ENCODE measurements at regions not wholly inside any gene's neighbourhood (a gene's known extent, or its start where the extent isn't known, plus 50 kb on each side); places are given as distances from the start of the nearest gene placed in this dataset.

DNA sequence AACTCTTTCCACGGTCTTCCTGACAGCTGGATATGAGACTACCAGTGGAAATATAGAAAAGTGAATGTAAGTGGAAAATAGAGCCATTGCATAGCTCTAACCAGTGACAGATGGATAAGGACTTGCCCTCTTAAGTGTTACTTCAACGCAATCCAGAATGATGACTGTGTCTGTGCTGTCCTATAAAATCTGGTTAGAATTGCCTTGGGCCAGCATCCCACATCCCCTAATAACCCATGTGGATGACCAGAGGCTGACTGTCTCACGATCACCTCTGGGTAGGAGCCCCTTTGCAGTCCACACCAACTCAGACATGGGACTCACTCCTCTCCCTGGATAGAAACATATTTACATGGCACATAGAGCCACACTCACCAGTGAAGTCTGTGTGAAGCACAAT, 186.6 kb downstream of the C1D start:
- TF ChIP-seq POLR2A (IDR thresholded peaks at IDR 0.05; ENCODE audit: low read depth, low read length) (no peak), FOS (IDR thresholded peaks at IDR 0.05; ENCODE audit: borderline replicate concordance, insufficient read depth, low read length) (no peak), POLR2AphosphoS5 (IDR thresholded peaks at IDR 0.05; ENCODE audit: insufficient read depth, low read depth, low read length) (no peak), EZH2 (IDR thresholded peaks at IDR 0.05; ENCODE audit: borderline replicate concordance, low read depth, low read length, severe bottlenecking) (no peak), JUN (IDR thresholded peaks at IDR 0.05; ENCODE audit: borderline replicate concordance, insufficient read depth, insufficient read length, low read depth) (no peak), MYC (IDR thresholded peaks at IDR 0.05; ENCODE audit: low read depth, low read length) (no peak), GATA2 (IDR thresholded peaks at IDR 0.05; ENCODE audit: insufficient read depth, insufficient read length, low read depth, low read length) (no peak)
- TF ChIP-seq, protein P1, sequence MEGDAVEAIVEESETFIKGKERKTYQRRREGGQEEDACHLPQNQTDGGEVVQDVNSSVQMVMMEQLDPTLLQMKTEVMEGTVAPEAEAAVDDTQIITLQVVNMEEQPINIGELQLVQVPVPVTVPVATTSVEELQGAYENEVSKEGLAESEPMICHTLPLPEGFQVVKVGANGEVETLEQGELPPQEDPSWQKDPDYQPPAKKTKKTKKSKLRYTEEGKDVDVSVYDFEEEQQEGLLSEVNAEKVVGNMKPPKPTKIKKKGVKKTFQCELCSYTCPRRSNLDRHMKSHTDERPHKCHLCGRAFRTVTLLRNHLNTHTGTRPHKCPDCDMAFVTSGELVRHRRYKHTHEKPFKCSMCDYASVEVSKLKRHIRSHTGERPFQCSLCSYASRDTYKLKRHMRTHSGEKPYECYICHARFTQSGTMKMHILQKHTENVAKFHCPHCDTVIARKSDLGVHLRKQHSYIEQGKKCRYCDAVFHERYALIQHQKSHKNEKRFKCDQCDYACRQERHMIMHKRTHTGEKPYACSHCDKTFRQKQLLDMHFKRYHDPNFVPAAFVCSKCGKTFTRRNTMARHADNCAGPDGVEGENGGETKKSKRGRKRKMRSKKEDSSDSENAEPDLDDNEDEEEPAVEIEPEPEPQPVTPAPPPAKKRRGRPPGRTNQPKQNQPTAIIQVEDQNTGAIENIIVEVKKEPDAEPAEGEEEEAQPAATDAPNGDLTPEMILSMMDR (IDR thresholded peaks at IDR 0.05; ENCODE audit: extremely low read depth in 1 of 2, insufficient read depth in 1 of 2, low read depth in 1 of 2, low read length in 2 of 2): no peak
- TF ChIP-seq, protein P2, sequence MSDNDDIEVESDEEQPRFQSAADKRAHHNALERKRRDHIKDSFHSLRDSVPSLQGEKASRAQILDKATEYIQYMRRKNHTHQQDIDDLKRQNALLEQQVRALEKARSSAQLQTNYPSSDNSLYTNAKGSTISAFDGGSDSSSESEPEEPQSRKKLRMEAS (IDR thresholded peaks at IDR 0.05; ENCODE audit: insufficient read depth, insufficient read length): no peak
